ENCODE measurements at regions not wholly inside any gene's neighbourhood (a gene's known extent, or its start where the extent isn't known, plus 50 kb on each side); places are given as distances from the start of the nearest gene placed in this dataset.

GRCh38 chr10:34015700-34016099 is 681.2 kb upstream of the NRP1 start:
- TF ChIP-seq CTCF (conservative IDR thresholded peaks at IDR 0.05; ENCODE audit: low read depth, low read length): no peak
- TF ChIP-seq EZH2 (IDR thresholded peaks at IDR 0.05; ENCODE audit: borderline replicate concordance, low read depth, low read length, poor library complexity, severe bottlenecking): no peak
